ENCODE measurements at regions not wholly inside any gene's neighbourhood (a gene's known extent, or its start where the extent isn't known, plus 50 kb on each side); places are given as distances from the start of the nearest gene placed in this dataset.
A peak's percentile ranks its signal among the peaks of the same experiment; 100 is the strongest.

DNA sequence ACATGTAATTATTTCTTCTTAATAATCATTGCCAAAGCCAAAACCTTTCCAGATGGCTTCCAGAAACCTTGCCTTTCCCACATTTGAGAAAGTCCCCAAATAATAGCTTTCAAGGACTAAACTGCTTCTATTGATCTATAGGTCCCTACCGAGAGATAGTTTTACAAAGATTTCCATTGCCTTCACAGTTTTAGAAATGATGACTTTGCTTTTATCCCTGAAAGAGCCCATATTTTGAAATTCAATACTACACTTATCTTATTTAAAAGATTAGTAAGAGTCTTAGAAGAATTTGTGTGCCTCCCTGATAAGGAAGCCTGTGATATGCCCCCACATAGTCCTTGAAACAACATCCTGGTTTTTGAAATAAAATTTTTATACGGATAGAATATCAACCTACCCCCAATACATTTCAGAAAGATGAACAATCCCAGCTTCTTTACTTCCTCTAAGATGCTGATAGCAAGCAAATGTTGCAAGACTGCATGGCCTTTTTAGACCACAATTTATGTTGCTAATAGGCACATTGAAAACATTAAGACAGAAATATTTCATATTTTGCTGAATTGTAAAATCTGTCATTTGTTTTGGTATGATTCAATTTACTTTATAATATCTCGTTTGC, 146.3 kb downstream of the TMCO5A start:
- Histone ChIP-seq H2AK5ac (ENCODE audit: low read depth, low read length) (no peak overlapping the region), H3K9me3 (ENCODE audit: control insufficient read depth, insufficient read depth, low read length) (no peaks in the 10 kb centered on the region), H3K27me3 (ENCODE audit: control insufficient read depth, insufficient read depth, low read length) (no peaks in the 10 kb centered on the region), H4K8ac (ENCODE audit: low read depth in 2 of 2, low read length in 2 of 2) (no peak overlapping the region), H2BK20ac (ENCODE audit: low read depth, low read length) (no peak overlapping the region), H3K79me1 (ENCODE audit: low read depth in 1 of 2, low read length in 2 of 2) (no peaks in the 10 kb centered on the region), H3K18ac (ENCODE audit: low read depth, low read length) (no peak overlapping the region), H3K36me3 (ENCODE audit: control insufficient read depth, insufficient read depth, low read length) (no peaks in the 10 kb centered on the region), H4K91ac (ENCODE audit: insufficient read depth, low read depth, low read length) (no peak overlapping the region), H3K4me2 (ENCODE audit: low read depth, low read length) (no peak overlapping the region), H3K14ac (replicated peaks; ENCODE audit: low read depth, low read length) (no peak overlapping the region), H3K4me1 (ENCODE audit: control insufficient read depth, insufficient read depth, low read length) (peaks cover 3% of the 10 kb centered on the region), H3K9me1 (ENCODE audit: insufficient read depth, low read length) (0 out of 2 replicates have a peak, but pooled peaks cover 2% of the 10 kb centered on the region), H2BK120ac (ENCODE audit: low read depth, low read length) (no peak overlapping the region), H3K56ac (ENCODE audit: extremely low read depth, insufficient read depth, low read length) (no peak overlapping the region), H2AK9ac (replicated peaks; ENCODE audit: low read depth, low read length, poor library complexity) (no peak overlapping the region), H4K20me1 (ENCODE audit: insufficient read depth, low read length) (no peaks in the 10 kb centered on the region), H2BK5ac (ENCODE audit: low read depth, low read length, poor library complexity, severe bottlenecking) (no peak overlapping the region), H2AFZ (replicated peaks; ENCODE audit: low read length, poor library complexity) (no peak overlapping the region), H3K27ac (ENCODE audit: insufficient read depth, low read length) (no peak overlapping the region), H3K9ac (ENCODE audit: low read depth, low read length) (no peak overlapping the region), H2BK15ac (ENCODE audit: low read depth, low read length) (no peak overlapping the region), H3K4ac (ENCODE audit: low read depth, low read length) (no peak overlapping the region), H4K5ac (ENCODE audit: low read depth, low read length) (no peak overlapping the region), H3K23ac (ENCODE audit: low read depth, low read length) (no peak overlapping the region), H3K4me3 (ENCODE audit: insufficient read depth, low read depth, low read length) (no peak overlapping the region)
- peak; percentile 30; the same call in 1 of the 2 replicates for ATAC-seq (ENCODE audit: low read depth)
- BruUV-seq (replicated peaks): no TSS peak
- peak; percentile 16 for DNase-seq
- in situ Hi-C loops (cut with MboI; ENCODE audit: low sequenced_read_pairs): no loop called here
- TF ChIP-seq RFX5 (IDR thresholded peaks at IDR 0.05; ENCODE audit: low read depth, low read length) (no peak), MAFK (IDR thresholded peaks at IDR 0.05; ENCODE audit: low read depth, low read length) (peak; percentile 56), CEBPB (IDR thresholded peaks at IDR 0.05; ENCODE audit: low read depth, low read length) (peak; percentile 62), RCOR1 (IDR thresholded peaks at IDR 0.05; ENCODE audit: insufficient replicate concordance, low read length) (no peak)
- TF ChIP-seq, protein P1, sequence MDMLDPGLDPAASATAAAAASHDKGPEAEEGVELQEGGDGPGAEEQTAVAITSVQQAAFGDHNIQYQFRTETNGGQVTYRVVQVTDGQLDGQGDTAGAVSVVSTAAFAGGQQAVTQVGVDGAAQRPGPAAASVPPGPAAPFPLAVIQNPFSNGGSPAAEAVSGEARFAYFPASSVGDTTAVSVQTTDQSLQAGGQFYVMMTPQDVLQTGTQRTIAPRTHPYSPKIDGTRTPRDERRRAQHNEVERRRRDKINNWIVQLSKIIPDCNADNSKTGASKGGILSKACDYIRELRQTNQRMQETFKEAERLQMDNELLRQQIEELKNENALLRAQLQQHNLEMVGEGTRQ (IDR thresholded peaks at IDR 0.05; ENCODE audit: low read depth, low read length): no peak
- CTCF ChIA-PET: interaction anchor here (0.7 kb wide), 1 partner anchor 91 kb away, joined by 6 read pairs; no protein-coding TSS in a partner anchor
- POLR2A ChIA-PET (ENCODE audit: unreplicated experiment): no interaction called here
- no CpG with 5 or more reads among the region's 3 CpGs for WGBS, 2 experiments (ENCODE audit: extremely low coverage in 2 of 2, insufficient read length in 1 of 2)
- dilution Hi-C loops (cut with HindIII; ENCODE audit: low sequenced_read_pairs, unreplicated experiment): no loop called here
- intact Hi-C loops (cut with micrococcal nuclease): no loop called here

Measured in IMR-90 (cell line).